ENCODE measurements at regions not wholly inside any gene's neighbourhood (a gene's known extent, or its start where the extent isn't known, plus 50 kb on each side); places are given as distances from the start of the nearest gene placed in this dataset.

GRCh38 chr6:41471064-41471895 lies 74.9 kb upstream of the FOXP4 start:
- no peak overlapping the region for H3K4me3 ChIP-seq (ENCODE audit: insufficient read depth, low read depth, low read length)
- peak overlapping the region; percentile 4 for H2AFZ ChIP-seq (ENCODE audit: low read depth, low read length)
- Mint-ChIP-seq H3K27me3 (ENCODE audit: low read depth, unreplicated experiment) (peaks cover 44% of the 10 kb centered on the region), H3K4me1 (ENCODE audit: low read depth, unreplicated experiment) (peaks cover 17% of the 10 kb centered on the region), H3K36me3 (ENCODE audit: low read depth, unreplicated experiment) (peaks cover 6% of the 10 kb centered on the region), H3K9me3 (ENCODE audit: unreplicated experiment) (no peaks in the 10 kb centered on the region), H3K4me3 (ENCODE audit: unreplicated experiment) (no peak overlapping the region), H3K27ac (ENCODE audit: unreplicated experiment) (peak overlapping the region; percentile 47)
- FAIRE-seq: no peak
- H3K4me2 ChIP-seq (ENCODE audit: low read length): peak overlapping the region; percentile 85
- TF ChIP-seq EZH2 (IDR thresholded peaks at IDR 0.05; ENCODE audit: insufficient read depth, low read length): no peak
- TF ChIP-seq CTCF (IDR thresholded peaks at IDR 0.05; ENCODE audit: insufficient read depth, low read depth, low read length): no peak
- no peaks in the 10 kb centered on the region for H3K9me3 ChIP-seq (ENCODE audit: insufficient read depth, low read depth, low read length)
- no peak overlapping the region for H3K9ac ChIP-seq (ENCODE audit: low read length)
- H3K27me3 ChIP-seq (ENCODE audit: insufficient read depth, low read length): peaks cover 6% of the 10 kb centered on the region
- no peaks in the 10 kb centered on the region for H3K36me3 ChIP-seq (ENCODE audit: insufficient read depth, low read length)
- H3K4me1 ChIP-seq (ENCODE audit: insufficient read depth, low read length): peaks cover 18% of the 10 kb centered on the region
- no peaks in the 10 kb centered on the region for H3K79me2 ChIP-seq (ENCODE audit: insufficient read depth, low read length)
- DNase-seq (ENCODE audit: low read depth): no peak
- H4K20me1 ChIP-seq (ENCODE audit: insufficient read depth, low read length): no peaks in the 10 kb centered on the region
- H3K27ac ChIP-seq (ENCODE audit: low read depth, low read length): no peak overlapping the region

GRCh38 chr6:41474213-41474933 lies 71.8 kb upstream of the FOXP4 start:
- Histone ChIP-seq H3K4me1 (ENCODE audit: insufficient read depth, low read length) (peaks cover 18% of the 10 kb centered on the region), H3K79me2 (ENCODE audit: insufficient read depth, low read length) (no peaks in the 10 kb centered on the region), H3K27ac (ENCODE audit: low read depth, low read length) (no peak overlapping the region), H3K9me3 (ENCODE audit: insufficient read depth, low read depth, low read length) (no peaks in the 10 kb centered on the region), H4K20me1 (ENCODE audit: insufficient read depth, low read length) (no peaks in the 10 kb centered on the region), H3K9ac (ENCODE audit: low read length) (no peak overlapping the region), H3K4me2 (ENCODE audit: low read length) (no peak overlapping the region), H3K36me3 (ENCODE audit: insufficient read depth, low read length) (no peaks in the 10 kb centered on the region), H2AFZ (ENCODE audit: low read depth, low read length) (no peak overlapping the region), H3K27me3 (ENCODE audit: insufficient read depth, low read length) (peaks cover 13% of the 10 kb centered on the region), H3K4me3 (ENCODE audit: insufficient read depth, low read depth, low read length) (no peak overlapping the region)
- Mint-ChIP-seq H3K27me3 (ENCODE audit: low read depth, unreplicated experiment) (peaks cover 44% of the 10 kb centered on the region), H3K36me3 (ENCODE audit: low read depth, unreplicated experiment) (peaks cover 6% of the 10 kb centered on the region), H3K27ac (ENCODE audit: unreplicated experiment) (no peak overlapping the region), H3K4me3 (ENCODE audit: unreplicated experiment) (no peak overlapping the region), H3K4me1 (ENCODE audit: low read depth, unreplicated experiment) (peaks cover 16% of the 10 kb centered on the region), H3K9me3 (ENCODE audit: unreplicated experiment) (no peaks in the 10 kb centered on the region)
- DNase-seq (ENCODE audit: low read depth) (no peak), FAIRE-seq (no peak)
- no peak for TF ChIP-seq EZH2 (IDR thresholded peaks at IDR 0.05; ENCODE audit: insufficient read depth, low read length)
- no peak for TF ChIP-seq CTCF (IDR thresholded peaks at IDR 0.05; ENCODE audit: insufficient read depth, low read depth, low read length)

Measured in astrocyte (in vitro differentiated cells and primary cell).